ENCODE measurements at regions not wholly inside any gene's neighbourhood (a gene's known extent, or its start where the extent isn't known, plus 50 kb on each side); places are given as distances from the start of the nearest gene placed in this dataset.

- H3K4me1 Mint-ChIP-seq (ENCODE audit: low read depth): no peaks in the 10 kb centered on the region
- no peak overlapping the region for H3K27ac Mint-ChIP-seq (ENCODE audit: unreplicated experiment)
- peaks cover 2% of the 10 kb centered on the region for H3K9me3 Mint-ChIP-seq (ENCODE audit: low read depth)
- no peaks in the 10 kb centered on the region for H3K36me3 Mint-ChIP-seq (ENCODE audit: low read depth)
- no peaks in the 10 kb centered on the region for H3K27me3 Mint-ChIP-seq (ENCODE audit: low read depth)
- no peak overlapping the region for H3K4me3 Mint-ChIP-seq (ENCODE audit: unreplicated experiment)
- TF ChIP-seq CTCF (IDR thresholded peaks at IDR 0.05): no peak
- DNase-seq (ENCODE audit: low spot score): no peak
These were observed 149.7 kb upstream of the ARRDC3 start for GRCh38 chr5:91532779-91533178.

GRCh38 chr5:91532281-91532680 lies 149.2 kb upstream of the ARRDC3 start:
- H3K36me3 Mint-ChIP-seq (ENCODE audit: low read depth): no peaks in the 10 kb centered on the region
- DNase-seq (ENCODE audit: low spot score): no peak
- no peak overlapping the region for H3K4me3 Mint-ChIP-seq (ENCODE audit: unreplicated experiment)
- no peaks in the 10 kb centered on the region for H3K27me3 Mint-ChIP-seq (ENCODE audit: low read depth)
- no peak for TF ChIP-seq CTCF (IDR thresholded peaks at IDR 0.05)
- peaks cover 2% of the 10 kb centered on the region for H3K9me3 Mint-ChIP-seq (ENCODE audit: low read depth)
- H3K27ac Mint-ChIP-seq (ENCODE audit: unreplicated experiment): no peak overlapping the region
- no peaks in the 10 kb centered on the region for H3K4me1 Mint-ChIP-seq (ENCODE audit: low read depth)

GRCh38 chr5:91528831-91529230 lies 145.7 kb upstream of the ARRDC3 start:
- DNase-seq (ENCODE audit: low spot score): no peak
- Mint-ChIP-seq H3K4me1 (ENCODE audit: low read depth) (peaks cover 3% of the 10 kb centered on the region), H3K27ac (ENCODE audit: unreplicated experiment) (no peak overlapping the region), H3K4me3 (ENCODE audit: unreplicated experiment) (no peak overlapping the region), H3K36me3 (ENCODE audit: low read depth) (no peaks in the 10 kb centered on the region), H3K27me3 (ENCODE audit: low read depth) (no peaks in the 10 kb centered on the region), H3K9me3 (ENCODE audit: low read depth) (peaks cover 2% of the 10 kb centered on the region)
- TF ChIP-seq CTCF (IDR thresholded peaks at IDR 0.05): no peak

- H3K4me3 Mint-ChIP-seq (ENCODE audit: unreplicated experiment): no peak overlapping the region
- no peak for TF ChIP-seq CTCF (IDR thresholded peaks at IDR 0.05)
These were observed 138.7 kb upstream of the ARRDC3 start for GRCh38 chr5:91521785-91522184.

GRCh38 chr5:91521334-91521733 lies 138.2 kb upstream of the ARRDC3 start:
- TF ChIP-seq CTCF (IDR thresholded peaks at IDR 0.05): no peak
- no peaks in the 10 kb centered on the region for H3K9me3 Mint-ChIP-seq (ENCODE audit: low read depth)

More at GRCh38 chr5:91521785-91522184, 138.7 kb upstream of the ARRDC3 start:
- H3K27ac Mint-ChIP-seq (ENCODE audit: unreplicated experiment): no peak overlapping the region
- no peaks in the 10 kb centered on the region for H3K9me3 Mint-ChIP-seq (ENCODE audit: low read depth)
- H3K27me3 Mint-ChIP-seq (ENCODE audit: low read depth): no peaks in the 10 kb centered on the region
- DNase-seq (ENCODE audit: low spot score): no peak
- H3K36me3 Mint-ChIP-seq (ENCODE audit: low read depth): no peaks in the 10 kb centered on the region
- no peaks in the 10 kb centered on the region for H3K4me1 Mint-ChIP-seq (ENCODE audit: low read depth)

More at GRCh38 chr5:91521334-91521733, 138.2 kb upstream of the ARRDC3 start:
- H3K27ac Mint-ChIP-seq (ENCODE audit: unreplicated experiment): no peak overlapping the region
- H3K4me1 Mint-ChIP-seq (ENCODE audit: low read depth): no peaks in the 10 kb centered on the region
- no peak for DNase-seq (ENCODE audit: low spot score)
- no peaks in the 10 kb centered on the region for H3K36me3 Mint-ChIP-seq (ENCODE audit: low read depth)
- no peak overlapping the region for H3K4me3 Mint-ChIP-seq (ENCODE audit: unreplicated experiment)
- no peaks in the 10 kb centered on the region for H3K27me3 Mint-ChIP-seq (ENCODE audit: low read depth)
